Neural cell (in vitro differentiated cells): ENCODE measurements at regions not wholly inside any gene's neighbourhood (a gene's known extent, or its start where the extent isn't known, plus 50 kb on each side); places are given as distances from the start of the nearest gene placed in this dataset.

Source experiments
- H2AFZ ChIP-seq: fragments of 200-600, 300-800 bp; sonication (generic), shearing (Covaris generic); 2 replicates; pipeline ENCODE4 v1.6.0; 2014; ENCODE audit warnings: low read depth, mild to moderate bottlenecking, antibody characterized with exemption, low read length, moderate library complexity
- H3F3A ChIP-seq: fragments of 200-600 bp; shearing (Covaris generic); 2 replicates; pipeline ENCODE4 v1.6.1; 2016; ENCODE audit warnings: mild to moderate bottlenecking, moderate library complexity, mixed read lengths, antibody characterized with exemption, low read length; ENCODE audit not compliant: insufficient read depth, poor library complexity, severe bottlenecking
- H3K27ac ChIP-seq: fragments of 200-600, 300-800 bp; sonication (generic), shearing (Covaris generic); 2 replicates; pipeline ENCODE4 v1.5.1; 2014; ENCODE audit warnings: mild to moderate bottlenecking, low read length, moderate library complexity
- H3K27me3 ChIP-seq: fragments of 300-800, 200-600 bp; sonication (generic), shearing (Covaris generic); 2 replicates; pipeline ENCODE4 v1.6.0; 2014; ENCODE audit warnings: mild to moderate bottlenecking, low read depth, low read length, moderate library complexity; ENCODE audit not compliant: insufficient read depth
- H3K36me3 ChIP-seq: fragments of 300-800, 200-600 bp; sonication (generic), shearing (Covaris generic); 2 replicates; pipeline ENCODE4 v1.5.1; 2014; ENCODE audit warnings: mild to moderate bottlenecking, antibody characterized with exemption, low read length, moderate library complexity; ENCODE audit not compliant: insufficient read depth
- H3K4me2 ChIP-seq: fragments of 300-800, 200-600 bp; sonication (generic), shearing (Covaris generic); 2 replicates; pipeline ENCODE4 v1.6.0; 2014; ENCODE audit warnings: mild to moderate bottlenecking, low read length
- H3K4me3 ChIP-seq: fragments of 300-800, 200-600 bp; sonication (generic), shearing (Covaris generic); 2 replicates; pipeline ENCODE4 v1.5.1; 2014; ENCODE audit warnings: mild to moderate bottlenecking, low read length, moderate library complexity
- H3K79me2 ChIP-seq: fragments of 200-600 bp; shearing (Covaris generic); replicated peaks from 2 replicates; pipeline ENCODE4 v1.6.0; 2014; ENCODE audit warnings: mild to moderate bottlenecking, low read length, moderate library complexity; ENCODE audit not compliant: insufficient read depth
- H3K9ac ChIP-seq: fragments of 300-800, 200-600 bp; sonication (generic), shearing (Covaris generic); 2 replicates; pipeline ENCODE4 v1.6.1; 2016; ENCODE audit warnings: mild to moderate bottlenecking, low read length, mixed read lengths
- H3K9me2 ChIP-seq: fragments of 200-600 bp; shearing (Covaris generic); 2 replicates; pipeline ENCODE4 v1.6.1; 2016; ENCODE audit warnings: mild to moderate bottlenecking, low read length, mixed read lengths; ENCODE audit not compliant: insufficient read depth
- H3K9me3 ChIP-seq: fragments of 200-600, 300-800 bp; sonication (generic), shearing (Covaris generic); 2 replicates; pipeline ENCODE4 v1.6.1; 2016; ENCODE audit warnings: mild to moderate bottlenecking, mixed run types, low read length, moderate library complexity, mixed read lengths
- H4K20me1 ChIP-seq: fragments of 200-600 bp; shearing (Covaris generic); 2 replicates; pipeline ENCODE4 v1.6.1; 2016; ENCODE audit warnings: mild to moderate bottlenecking, mixed run types; ENCODE audit not compliant: insufficient read depth
- CTCF ChIP-seq: fragments of 450-650 bp; IDR thresholded peaks from 2 replicates; pipeline ENCODE4 v1.5.1; 2014; ENCODE audit warnings: antibody characterized with exemption, mild to moderate bottlenecking, moderate library complexity; ENCODE audit not compliant: poor library complexity, severe bottlenecking
- EP300 ChIP-seq: fragments of 450-650 bp; conservative IDR thresholded peaks from 2 replicates; pipeline ENCODE4 v1.6.1; 2014; ENCODE audit warnings: antibody characterized with exemption, mild to moderate bottlenecking, moderate library complexity; ENCODE audit not compliant: poor library complexity, severe bottlenecking
- EZH2 ChIP-seq: fragments of 200-600, 300-800 bp; shearing (Covaris generic), sonication (generic); IDR thresholded peaks from 2 replicates; pipeline ENCODE4 v1.6.1; 2014; ENCODE audit warnings: antibody characterized with exemption, low read length, borderline replicate concordance, mild to moderate bottlenecking; ENCODE audit not compliant: insufficient read depth, poor library complexity, severe bottlenecking
- MXI1 ChIP-seq: fragments of 450-650 bp; conservative IDR thresholded peaks from 2 replicates; pipeline ENCODE4 v1.6.1; 2014; ENCODE audit warnings: antibody characterized with exemption, mild to moderate bottlenecking; ENCODE audit not compliant: poor library complexity, severe bottlenecking
- POLR2AphosphoS5 ChIP-seq: IDR thresholded peaks from 2 replicates; pipeline ENCODE4 v1.6.1; 2012
- RAD21 ChIP-seq: fragments of 450-650 bp; conservative IDR thresholded peaks from 2 replicates; pipeline ENCODE4 v1.6.1; 2014; ENCODE audit warnings: antibody characterized with exemption, mild to moderate bottlenecking, moderate library complexity
- REST ChIP-seq: IDR thresholded peaks from 2 replicates; pipeline ENCODE4 v1.6.1; 2012; ENCODE audit warnings: borderline replicate concordance
- SMC3 ChIP-seq: fragments of 450-650 bp; conservative IDR thresholded peaks from 2 replicates; pipeline ENCODE4 v1.6.1; 2014; ENCODE audit warnings: antibody characterized with exemption, mild to moderate bottlenecking, moderate library complexity; ENCODE audit not compliant: poor library complexity
- TAF1 ChIP-seq: IDR thresholded peaks from 2 replicates; pipeline ENCODE4 v1.6.1; 2012; ENCODE audit warnings: low read depth

GRCh38 chr5:82330530-82331270, 52.5 kb upstream of the RPS23 start:
- H3K4me2 ChIP-seq = no peak overlapping the region
- no peak for TF ChIP-seq EZH2
- TF ChIP-seq EP300 = no peak
- no peak for TF ChIP-seq MXI1
- no peak for TF ChIP-seq CTCF
- no peak for TF ChIP-seq REST
- no peak for TF ChIP-seq POLR2AphosphoS5
- TF ChIP-seq SMC3 = no peak
- TF ChIP-seq TAF1 = no peak
- no peak for TF ChIP-seq RAD21
- H3K9me3 ChIP-seq = no peaks in the 10 kb centered on the region
- H3K4me3 ChIP-seq = no peak overlapping the region
- H3K36me3 ChIP-seq = no peaks in the 10 kb centered on the region
- H3K27me3 ChIP-seq = no peaks in the 10 kb centered on the region
- H3K9ac ChIP-seq = no peak overlapping the region
- no peak overlapping the region for H2AFZ ChIP-seq
- H4K20me1 ChIP-seq = no peaks in the 10 kb centered on the region
- H3K27ac ChIP-seq = no peak overlapping the region
- H3F3A ChIP-seq = no peaks in the 10 kb centered on the region
- no peaks in the 10 kb centered on the region for H3K79me2 ChIP-seq
- no peaks in the 10 kb centered on the region for H3K9me2 ChIP-seq

- no peak for TF ChIP-seq EP300
- TF ChIP-seq REST = no peak
- no peak for TF ChIP-seq SMC3
- H3F3A ChIP-seq = no peaks in the 10 kb centered on the region
- H3K9ac ChIP-seq = no peak overlapping the region
- H3K79me2 ChIP-seq = no peaks in the 10 kb centered on the region
- no peak overlapping the region for H2AFZ ChIP-seq
- H4K20me1 ChIP-seq = no peaks in the 10 kb centered on the region
- no peaks in the 10 kb centered on the region for H3K9me2 ChIP-seq
- no peaks in the 10 kb centered on the region for H3K36me3 ChIP-seq
- H3K4me2 ChIP-seq = no peak overlapping the region
- H3K27me3 ChIP-seq = no peaks in the 10 kb centered on the region
- no peaks in the 10 kb centered on the region for H3K9me3 ChIP-seq
- no peak overlapping the region for H3K27ac ChIP-seq
- no peak overlapping the region for H3K4me3 ChIP-seq
Observed at GRCh38 chr5:82329393-82329792, 51.2 kb upstream of the RPS23 start.
